ENCODE measurements at regions not wholly inside any gene's neighbourhood (a gene's known extent, or its start where the extent isn't known, plus 50 kb on each side); places are given as distances from the start of the nearest gene placed in this dataset.

DNA sequence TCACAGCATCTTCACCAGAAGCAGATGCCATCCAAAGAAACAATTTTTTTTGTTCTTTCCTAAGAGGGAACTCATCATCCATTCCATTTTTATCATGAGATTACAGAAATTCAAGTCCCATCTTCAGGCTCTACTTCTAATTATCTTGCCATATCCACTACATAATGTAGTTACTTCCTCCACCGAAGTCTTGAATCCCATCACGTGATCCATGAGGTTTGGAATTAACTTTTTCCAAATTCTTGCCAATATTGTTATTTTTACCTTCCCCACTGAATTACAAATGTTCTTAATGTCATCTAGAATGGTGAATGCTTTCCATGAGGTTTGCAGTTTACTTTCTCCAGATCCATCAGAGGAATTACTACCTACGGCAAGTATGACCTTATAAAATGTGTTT is 1014.7 kb upstream of the LRRN3 start:
- no peaks in the 10 kb centered on the region for H3K4me1 ChIP-seq (ENCODE audit: low read depth)
- H3K36me3 ChIP-seq (ENCODE audit: low read depth), result no peaks in the 10 kb centered on the region
- intact Hi-C loops (cut with DNase I, micrococcal nuclease), result no loop called here
- DNase-seq, result no peak
- H3K9me3 ChIP-seq, result no peaks in the 10 kb centered on the region
- TF ChIP-seq, protein P1, sequence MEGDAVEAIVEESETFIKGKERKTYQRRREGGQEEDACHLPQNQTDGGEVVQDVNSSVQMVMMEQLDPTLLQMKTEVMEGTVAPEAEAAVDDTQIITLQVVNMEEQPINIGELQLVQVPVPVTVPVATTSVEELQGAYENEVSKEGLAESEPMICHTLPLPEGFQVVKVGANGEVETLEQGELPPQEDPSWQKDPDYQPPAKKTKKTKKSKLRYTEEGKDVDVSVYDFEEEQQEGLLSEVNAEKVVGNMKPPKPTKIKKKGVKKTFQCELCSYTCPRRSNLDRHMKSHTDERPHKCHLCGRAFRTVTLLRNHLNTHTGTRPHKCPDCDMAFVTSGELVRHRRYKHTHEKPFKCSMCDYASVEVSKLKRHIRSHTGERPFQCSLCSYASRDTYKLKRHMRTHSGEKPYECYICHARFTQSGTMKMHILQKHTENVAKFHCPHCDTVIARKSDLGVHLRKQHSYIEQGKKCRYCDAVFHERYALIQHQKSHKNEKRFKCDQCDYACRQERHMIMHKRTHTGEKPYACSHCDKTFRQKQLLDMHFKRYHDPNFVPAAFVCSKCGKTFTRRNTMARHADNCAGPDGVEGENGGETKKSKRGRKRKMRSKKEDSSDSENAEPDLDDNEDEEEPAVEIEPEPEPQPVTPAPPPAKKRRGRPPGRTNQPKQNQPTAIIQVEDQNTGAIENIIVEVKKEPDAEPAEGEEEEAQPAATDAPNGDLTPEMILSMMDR (IDR thresholded peaks at IDR 0.05), result no peak
- ATAC-seq, result no peak
- no peak overlapping the region for H3K4me3 ChIP-seq

DNA sequence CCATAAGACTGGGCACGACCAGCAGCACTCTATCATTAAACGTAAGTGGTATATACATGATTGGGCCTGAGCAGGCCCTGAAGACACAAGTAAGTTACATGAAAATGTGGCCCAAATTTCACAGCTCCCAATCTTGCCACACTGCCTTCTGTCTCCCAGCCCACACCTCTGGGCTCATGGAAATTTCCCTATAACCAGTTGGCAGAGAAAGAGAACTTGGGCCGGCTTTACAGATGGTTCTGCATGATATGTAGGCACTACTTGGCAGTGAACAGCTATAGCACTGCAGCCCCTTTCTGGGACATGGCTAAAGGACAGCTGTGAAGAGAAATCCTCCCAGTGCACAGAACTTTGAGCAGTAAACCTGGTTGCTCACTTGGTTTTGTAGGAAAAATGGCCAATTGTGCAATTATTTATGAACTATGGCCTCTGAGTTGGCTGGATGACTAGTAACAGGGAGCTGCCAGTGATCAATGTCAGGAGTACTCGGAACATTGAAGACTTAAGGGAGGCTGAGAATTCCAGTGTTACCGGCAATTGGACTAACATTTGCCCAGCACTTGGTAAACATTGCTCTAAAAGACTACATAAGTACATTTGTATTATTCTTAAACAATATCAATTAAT is 1006.6 kb upstream of the LRRN3 start:
- no peaks in the 10 kb centered on the region for H3K4me1 ChIP-seq (ENCODE audit: low read depth)
- TF ChIP-seq, protein P1 (IDR thresholded peaks at IDR 0.05), result no peak
- no peaks in the 10 kb centered on the region for H3K9me3 ChIP-seq
- H3K4me3 ChIP-seq, result no peak overlapping the region
- intact Hi-C loops (cut with DNase I, micrococcal nuclease), result no loop called here
- ATAC-seq (no peak), DNase-seq (no peak)
- no peaks in the 10 kb centered on the region for H3K36me3 ChIP-seq (ENCODE audit: low read depth)

DNA sequence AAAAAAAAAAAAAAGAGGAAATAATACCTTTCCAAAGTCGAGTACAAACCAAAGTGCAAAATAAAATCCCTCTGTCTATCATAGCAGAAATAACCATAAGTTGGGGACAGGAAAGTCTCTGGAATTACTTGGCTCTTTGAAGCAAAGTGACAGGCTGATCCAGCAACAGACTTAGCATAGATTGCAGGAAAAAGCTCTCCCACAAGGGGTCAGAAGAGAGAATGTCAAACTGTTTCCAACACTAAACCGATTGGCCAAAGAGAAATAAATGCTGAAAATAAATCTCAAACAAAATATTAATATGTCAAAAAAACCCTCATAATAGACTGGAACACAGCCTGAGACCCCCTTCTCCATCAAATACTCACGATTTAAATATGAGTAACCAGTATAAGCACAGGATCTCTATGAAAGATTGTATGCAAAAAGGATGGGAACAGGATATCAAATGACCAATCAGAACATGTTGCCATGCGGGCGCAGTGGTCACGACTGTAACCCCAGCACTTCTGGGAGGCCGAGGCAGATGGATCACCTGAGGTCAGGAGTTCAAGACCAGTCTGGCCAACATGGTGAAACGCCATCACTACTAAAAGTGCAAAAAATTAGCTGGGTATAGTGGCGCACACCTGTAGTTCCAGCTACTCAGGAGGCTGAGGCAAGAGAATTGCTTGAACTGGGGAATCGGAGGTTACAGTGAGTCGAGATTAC is 1000.7 kb upstream of the LRRN3 start:
- TF ChIP-seq, protein P1 (IDR thresholded peaks at IDR 0.05), result no peak
- H3K36me3 ChIP-seq (ENCODE audit: low read depth), result no peaks in the 10 kb centered on the region
- H3K4me3 ChIP-seq, result no peak overlapping the region
- no peak for ATAC-seq
- DNase-seq, result peak in 1 of 3 donors; percentile 44
- no peaks in the 10 kb centered on the region for H3K4me1 ChIP-seq (ENCODE audit: low read depth)
- intact Hi-C loops (cut with DNase I, micrococcal nuclease), result no loop called here
- no peaks in the 10 kb centered on the region for H3K9me3 ChIP-seq

DNA sequence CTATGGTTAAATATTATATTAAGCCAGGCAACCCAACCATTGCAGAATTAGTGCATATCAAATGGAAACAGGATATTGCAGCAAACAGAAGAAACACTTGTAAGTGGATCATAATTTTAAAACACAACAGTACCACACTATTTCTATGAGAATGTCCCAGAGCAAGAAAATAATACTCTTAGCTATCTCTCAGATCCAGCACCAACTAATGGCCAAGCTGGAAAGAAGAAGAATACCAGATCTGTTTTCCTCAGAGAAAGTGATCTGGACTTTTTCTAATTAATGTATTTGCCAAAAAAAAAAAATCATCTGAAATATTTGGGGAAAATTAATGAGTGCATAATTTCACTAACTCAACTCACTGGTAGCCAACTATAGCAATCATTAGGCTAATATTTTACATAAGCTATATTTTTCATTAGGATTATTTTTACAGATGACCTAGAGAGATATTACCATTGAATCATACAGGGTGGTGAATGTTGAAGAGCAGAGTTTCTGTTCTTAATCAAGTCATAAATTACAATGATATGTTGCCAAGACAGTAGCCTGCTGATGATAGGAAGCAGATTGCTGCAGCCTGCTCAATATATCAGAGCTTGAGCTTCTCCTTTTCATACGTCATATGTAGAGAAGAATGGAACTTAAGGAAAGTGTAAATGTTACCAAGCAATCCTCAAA is 995.4 kb upstream of the LRRN3 start:
- DNase-seq (no peak), ATAC-seq (no peak)
- no peaks in the 10 kb centered on the region for H3K36me3 ChIP-seq (ENCODE audit: low read depth)
- H3K9me3 ChIP-seq, result peaks cover 6% of the 10 kb centered on the region
- intact Hi-C loops (cut with DNase I, micrococcal nuclease), result no loop called here
- H3K4me1 ChIP-seq (ENCODE audit: low read depth), result no peaks in the 10 kb centered on the region
- no peak overlapping the region for H3K4me3 ChIP-seq
- TF ChIP-seq, protein P1 (IDR thresholded peaks at IDR 0.05), result no peak

DNA sequence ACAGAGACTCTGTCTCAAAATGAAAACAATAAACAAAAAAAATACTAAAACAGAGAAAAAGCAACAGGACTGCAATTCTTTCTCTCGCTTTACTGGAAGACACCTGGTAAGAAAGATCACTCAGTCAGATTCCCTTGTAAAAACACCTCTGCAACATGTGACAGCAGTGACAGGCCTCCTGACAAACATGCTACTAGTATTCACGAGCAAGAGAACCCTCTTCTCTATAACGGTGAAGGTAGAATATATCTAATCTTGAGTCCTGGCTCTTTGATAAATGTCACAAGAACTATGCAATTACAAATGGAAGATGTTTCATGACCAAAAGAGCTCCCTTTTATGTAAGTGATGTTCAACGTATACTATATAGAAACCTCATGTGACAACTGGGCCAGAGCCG is 986.7 kb upstream of the LRRN3 start:
- Histone ChIP-seq H3K4me1 (ENCODE audit: low read depth) (no peaks in the 10 kb centered on the region), H3K9me3 (no peaks in the 10 kb centered on the region), H3K36me3 (ENCODE audit: low read depth) (no peaks in the 10 kb centered on the region), H3K4me3 (no peak overlapping the region)
- intact Hi-C loops (cut with DNase I, micrococcal nuclease), result no loop called here
- TF ChIP-seq, protein P1 (IDR thresholded peaks at IDR 0.05), result no peak
- DNase-seq, result no peak
- no peak for ATAC-seq
